GM18505 (cell line): ENCODE measurements at regions not wholly inside any gene's neighbourhood (a gene's known extent, or its start where the extent isn't known, plus 50 kb on each side); places are given as distances from the start of the nearest gene placed in this dataset.

Source experiments
- ATAC-seq: cut with Tn5 transposase; IDR thresholded peaks from one replicate; pipeline ENCODE4 v1.9.1; 2021; ENCODE audit not compliant: unreplicated experiment
- POLR2A ChIP-seq: IDR thresholded peaks from 4 replicates; pipeline ENCODE4 v1.6.1; 2011; ENCODE audit warnings: borderline replicate concordance; ENCODE audit not compliant: insufficient read depth, insufficient read length; ENCODE audit errors: extremely low read depth

DNA sequence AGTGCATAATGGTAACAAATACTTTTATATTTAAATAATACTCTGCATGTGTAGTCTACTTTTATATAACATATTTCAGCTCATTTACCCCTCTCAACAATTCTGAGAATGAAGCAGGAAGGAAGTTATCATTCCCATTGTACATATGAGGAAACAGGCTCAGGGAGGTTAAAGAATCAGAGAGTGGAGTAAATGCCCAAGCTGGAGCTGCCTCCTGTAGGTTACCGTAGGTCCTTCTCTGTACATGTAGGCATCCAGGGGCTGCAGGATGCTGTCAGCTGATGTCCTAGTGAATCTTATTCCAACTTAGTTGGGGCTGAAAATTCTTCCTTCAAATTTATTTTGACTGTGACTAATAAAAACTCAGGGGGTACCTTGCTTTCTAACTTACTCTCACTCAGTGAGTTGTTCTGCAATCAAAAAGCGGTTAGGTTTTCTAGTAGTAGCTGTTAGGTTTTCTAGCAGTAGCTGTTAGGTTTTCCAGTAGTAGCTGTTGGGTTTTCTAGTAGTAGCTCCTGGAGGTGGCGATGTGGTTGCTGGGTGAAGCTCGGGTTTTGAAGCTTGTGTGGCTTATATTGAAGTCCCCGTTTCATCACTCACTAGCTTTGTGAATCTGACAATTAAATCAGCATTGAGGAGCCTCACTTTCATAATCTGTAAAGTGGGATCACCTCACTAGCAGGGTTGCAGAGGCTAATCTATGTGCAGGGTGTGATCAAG is 357.0 kb downstream of the NR2F2 start:
- no peak for ATAC-seq
- no peak for TF ChIP-seq POLR2A

DNA sequence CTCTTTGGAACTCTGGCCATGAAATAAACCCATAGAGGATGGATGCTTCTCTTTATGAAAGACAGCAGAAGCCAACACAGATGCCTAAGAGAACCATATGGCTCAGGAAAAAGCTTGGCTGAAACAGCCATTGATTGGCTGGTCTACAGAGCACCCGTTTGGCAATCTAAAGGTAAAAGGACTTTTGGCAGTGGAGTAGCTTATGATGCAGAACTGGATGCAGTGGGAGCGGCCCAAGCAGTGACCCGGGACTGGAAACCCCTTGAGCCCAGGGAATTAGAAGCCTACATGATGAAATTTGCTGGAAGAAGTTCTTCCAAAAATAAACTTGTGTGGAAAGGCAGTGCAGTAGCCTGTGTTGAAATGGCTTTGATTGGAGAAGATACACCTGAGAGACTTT is 360.2 kb downstream of the NR2F2 start:
- no peak for ATAC-seq
- no peak for TF ChIP-seq POLR2A

DNA sequence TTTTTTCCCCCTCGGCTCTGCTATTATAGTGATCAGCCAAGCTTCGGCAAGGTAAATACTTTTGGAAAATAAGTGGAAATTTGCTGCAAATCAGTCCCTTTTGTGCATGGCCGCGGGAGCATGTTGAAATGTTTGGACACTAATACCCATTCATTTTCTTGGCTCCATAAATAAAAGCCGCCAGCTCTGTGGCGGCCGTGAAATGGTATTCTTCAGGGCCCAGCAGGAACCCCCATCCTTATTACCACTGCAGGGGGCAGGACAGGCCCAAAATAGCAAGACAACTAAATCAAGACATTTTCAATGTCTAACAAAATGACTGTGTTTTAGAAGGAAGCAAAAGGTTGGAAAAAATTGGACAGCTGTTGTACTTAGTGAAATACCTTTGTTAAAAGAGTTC is 362.3 kb downstream of the NR2F2 start:
- ATAC-seq: no peak
- no peak for TF ChIP-seq POLR2A

DNA sequence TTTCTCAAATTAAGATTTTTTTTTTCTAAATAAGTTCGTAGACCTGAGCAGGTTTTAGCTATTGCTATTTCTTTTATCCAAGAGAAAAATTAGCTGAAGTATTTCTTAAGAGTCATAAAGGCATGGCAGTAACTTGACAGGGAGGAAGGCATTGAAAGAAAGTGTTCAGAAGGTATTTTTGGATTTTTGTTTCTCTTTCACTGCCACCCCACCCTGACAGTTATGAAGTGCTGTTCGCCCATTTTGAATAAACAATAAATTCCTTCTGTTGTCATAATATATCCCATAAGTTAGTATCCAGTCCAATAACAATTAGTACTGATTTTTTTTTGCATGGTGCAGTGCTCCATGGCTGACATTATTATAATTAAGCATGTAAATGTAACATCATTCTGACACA is 363.0 kb downstream of the NR2F2 start:
- no peak for ATAC-seq
- no peak for TF ChIP-seq POLR2A

DNA sequence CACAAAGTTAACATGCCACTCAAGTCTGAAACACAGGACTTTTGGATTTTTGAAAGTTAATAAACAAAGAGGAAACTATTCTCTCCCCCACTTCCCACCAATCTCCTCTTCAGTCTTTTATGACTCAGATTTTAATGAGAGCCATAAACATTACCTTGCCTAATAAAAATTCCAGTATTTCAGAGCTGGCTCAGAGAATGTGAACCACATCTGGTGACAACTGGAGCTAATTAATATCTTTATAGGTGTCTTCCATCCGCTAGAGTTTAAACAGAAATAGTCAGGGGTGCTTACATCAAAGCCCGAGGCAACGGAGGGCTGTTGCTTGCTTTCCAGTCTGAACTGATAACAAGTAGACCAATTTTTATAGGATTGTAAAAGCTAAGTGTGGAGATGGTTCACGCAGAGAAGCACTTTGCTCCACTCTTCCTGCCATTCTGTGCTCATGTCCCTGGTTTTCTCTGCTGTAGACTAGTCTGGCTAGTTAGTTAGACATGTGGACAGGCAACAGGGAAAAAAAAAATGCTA is 363.6 kb downstream of the NR2F2 start:
- no peak for ATAC-seq

DNA sequence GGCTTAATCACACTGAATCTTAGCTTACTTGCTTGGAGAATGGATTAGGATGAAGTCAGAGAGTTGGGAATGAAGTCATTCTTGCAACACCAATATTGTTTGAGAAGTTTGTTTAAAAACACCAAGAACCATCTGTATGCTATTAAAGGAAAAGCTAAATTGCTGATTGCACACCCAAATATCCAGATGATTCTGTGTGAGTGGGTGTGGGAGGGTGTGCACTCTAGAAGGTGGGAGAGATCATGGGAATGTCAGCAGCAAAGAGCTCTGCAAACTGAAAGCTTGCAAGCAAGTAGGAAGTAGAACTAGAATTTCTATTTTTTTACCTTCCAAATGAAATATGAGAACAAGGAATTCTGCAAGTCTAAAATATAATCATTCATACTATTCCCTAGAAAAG is 364.9 kb downstream of the NR2F2 start:
- ATAC-seq: no peak
- TF ChIP-seq POLR2A: no peak

More for the DNA sequence above, 363.6 kb downstream of the NR2F2 start:
- TF ChIP-seq POLR2A: no peak

DNA sequence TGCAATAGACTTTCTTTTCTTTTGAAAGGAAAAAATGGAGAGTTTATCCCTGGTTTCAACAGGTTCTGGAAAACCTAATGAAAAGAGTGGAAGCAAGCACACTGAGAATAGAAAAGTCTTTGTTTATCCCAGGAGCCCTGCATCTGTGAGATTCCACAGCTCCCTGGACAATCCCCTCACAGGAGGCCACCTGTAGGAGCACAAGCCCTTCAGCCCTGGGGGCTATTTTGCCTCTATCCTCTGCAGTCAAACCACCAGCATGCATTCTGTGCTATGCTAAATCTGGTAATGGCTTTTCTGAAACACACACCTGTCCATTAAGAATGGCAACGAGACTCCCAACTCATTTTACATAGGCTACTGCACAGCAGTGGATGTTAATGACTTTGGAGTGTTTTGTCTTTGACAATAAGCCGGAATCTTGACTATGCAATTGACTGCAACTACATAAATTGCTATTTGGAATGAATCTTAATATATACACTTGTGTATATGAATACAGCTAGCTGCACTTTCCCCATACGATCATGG is 369.4 kb downstream of the NR2F2 start:
- ATAC-seq: no peak

DNA sequence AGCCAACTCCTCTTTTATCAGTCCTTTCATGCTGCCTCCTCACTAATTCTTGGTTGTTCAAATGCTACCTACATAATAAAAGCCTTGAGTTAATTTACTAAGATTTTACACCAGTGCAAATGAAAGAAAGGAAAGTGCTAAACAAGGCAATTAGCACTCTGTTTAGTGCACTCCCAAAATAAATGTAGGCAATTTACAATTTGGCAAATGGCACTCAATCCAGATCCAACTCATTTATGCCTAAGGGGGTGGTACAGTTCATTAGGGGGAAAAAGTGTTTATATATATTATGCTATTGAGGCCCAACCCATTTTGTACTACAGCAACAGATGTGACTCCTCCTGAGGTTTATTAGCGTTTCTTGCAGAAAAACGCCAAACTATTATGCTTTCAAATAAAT is 370.1 kb downstream of the NR2F2 start:
- TF ChIP-seq POLR2A: no peak
- no peak for ATAC-seq

More for the DNA sequence above, 369.4 kb downstream of the NR2F2 start:
- TF ChIP-seq POLR2A: no peak

DNA sequence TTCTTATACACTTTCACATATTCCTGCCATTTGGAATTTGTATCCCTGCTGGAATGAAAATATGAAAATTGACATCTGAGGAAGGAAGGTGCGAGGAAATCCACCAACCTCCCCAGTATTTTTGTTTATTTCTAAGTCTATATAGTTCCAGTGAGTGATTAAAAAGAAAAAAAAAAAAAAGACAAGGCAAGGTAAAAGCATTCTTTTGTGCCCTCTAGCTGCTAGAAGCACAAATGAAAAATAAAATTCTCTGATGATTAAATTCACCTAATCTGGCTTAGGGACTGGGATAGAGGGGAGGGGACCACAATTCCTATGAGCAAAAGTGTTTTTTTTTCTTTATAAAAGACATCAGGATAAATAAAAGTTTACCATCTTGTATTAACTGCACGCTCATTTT is 370.9 kb downstream of the NR2F2 start:
- ATAC-seq: no peak
- no peak for TF ChIP-seq POLR2A

DNA sequence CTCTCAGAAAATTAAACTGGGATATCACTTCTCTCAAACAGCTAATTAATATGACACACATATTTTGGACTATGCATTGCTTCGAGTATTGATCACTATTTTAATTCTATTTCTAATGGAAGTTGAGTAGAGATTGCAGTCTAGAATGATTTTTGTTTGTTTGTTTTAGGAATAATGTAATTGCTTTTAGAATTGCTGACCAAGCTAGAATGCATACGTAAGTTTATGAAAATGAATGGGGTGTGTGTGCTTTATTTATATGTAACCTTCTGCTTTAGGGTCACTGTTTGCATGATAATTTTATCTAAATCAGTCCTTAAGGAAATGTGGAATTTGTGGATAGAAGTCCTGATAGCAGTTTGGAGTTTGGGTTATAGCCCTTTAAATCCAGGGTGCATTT is 371.4 kb downstream of the NR2F2 start:
- no peak for ATAC-seq
- no peak for TF ChIP-seq POLR2A

DNA sequence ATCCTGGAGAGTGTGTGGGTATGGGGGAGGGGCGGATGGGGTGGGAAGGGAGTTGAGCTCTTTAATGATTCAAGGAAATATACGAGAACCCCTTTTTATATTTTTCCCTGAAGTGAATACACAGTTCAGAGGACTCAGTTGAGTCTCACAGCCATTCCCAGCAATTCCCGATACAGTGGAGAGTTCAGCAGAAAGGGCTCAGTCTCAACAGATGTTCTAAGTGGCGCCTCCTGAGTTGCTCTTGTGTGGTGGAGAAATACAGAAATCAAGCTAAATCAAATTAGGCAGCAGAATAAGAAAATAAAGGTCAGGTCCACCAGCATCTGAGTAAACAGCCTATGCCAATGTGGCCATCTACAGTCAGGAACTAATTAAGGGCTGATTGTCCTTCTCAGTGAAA is 372.1 kb downstream of the NR2F2 start:
- no peak for ATAC-seq
- no peak for TF ChIP-seq POLR2A

DNA sequence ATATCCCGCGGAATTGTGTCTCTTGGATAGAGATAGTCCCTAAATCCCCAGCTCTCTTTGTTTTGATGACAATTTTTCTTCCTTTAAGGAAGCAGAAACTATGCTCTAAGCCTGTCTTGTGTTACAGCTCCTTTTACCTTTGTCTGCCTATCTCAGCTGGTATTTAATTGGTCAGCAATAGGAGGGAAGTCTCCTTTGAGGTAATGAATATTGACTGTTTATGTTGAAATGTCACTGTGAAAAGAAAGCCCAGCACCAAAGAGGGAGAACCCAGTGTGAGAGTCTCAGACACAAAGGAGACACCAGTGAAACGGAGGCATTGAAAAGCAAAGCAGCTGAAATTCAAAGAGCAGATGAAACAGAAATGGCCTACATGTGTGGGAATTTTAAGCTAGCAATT is 372.6 kb downstream of the NR2F2 start:
- no peak for ATAC-seq
- no peak for TF ChIP-seq POLR2A

DNA sequence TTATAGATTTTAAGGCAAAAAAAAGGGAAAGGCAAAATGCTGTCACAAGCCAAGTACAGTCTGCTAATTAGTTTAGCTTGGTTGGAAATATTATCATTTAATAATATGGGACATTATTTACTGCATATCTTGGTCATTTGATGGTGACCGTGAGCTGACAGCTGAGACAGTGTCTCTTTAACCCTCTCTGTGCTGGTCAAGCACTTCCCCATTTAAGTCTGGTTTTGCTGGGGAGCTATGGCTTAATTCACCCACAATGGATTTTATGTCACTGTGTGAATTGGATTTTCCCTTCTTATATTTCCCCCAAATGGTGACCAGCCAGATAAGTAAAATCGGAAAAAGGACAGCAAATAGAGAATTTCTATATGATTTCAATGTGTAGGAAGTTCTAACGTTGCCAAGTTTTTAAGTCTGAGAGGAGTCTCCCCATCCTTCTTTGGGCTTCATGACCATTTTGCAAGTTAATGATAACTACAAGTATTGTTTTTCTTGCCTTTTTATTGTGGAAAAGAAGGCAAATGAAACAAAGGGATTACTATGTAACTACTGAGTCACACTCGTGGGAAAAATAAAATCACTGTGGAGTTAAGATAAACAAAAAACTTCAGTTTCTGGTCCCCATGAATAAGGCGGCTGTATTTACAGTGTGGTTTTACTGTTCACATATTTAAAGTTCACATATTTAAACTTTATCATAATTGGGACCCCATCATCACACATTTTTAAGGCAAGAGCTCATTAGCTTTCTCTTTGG is 373.5 kb downstream of the NR2F2 start:
- no peak for TF ChIP-seq POLR2A
- ATAC-seq: no peak

DNA sequence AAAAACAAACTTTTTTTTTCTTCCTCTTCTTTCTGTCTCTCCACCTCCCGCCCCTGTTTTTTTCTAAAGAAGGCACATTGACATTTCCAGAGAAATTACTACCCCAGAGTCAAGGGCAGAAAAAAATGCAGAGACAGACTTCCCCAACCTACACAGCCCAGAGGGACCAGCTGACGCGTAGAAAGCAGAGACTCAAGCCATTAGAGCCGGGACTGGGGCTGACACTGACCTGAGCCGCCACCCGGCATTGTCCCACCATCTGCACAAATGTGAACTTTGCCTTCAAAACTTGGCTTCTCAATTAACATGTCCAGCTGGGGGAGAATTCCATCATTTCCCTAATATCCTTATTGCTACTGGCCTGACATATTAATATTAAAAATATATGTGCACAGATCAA is 385.6 kb downstream of the NR2F2 start:
- ATAC-seq: no peak
- no peak for TF ChIP-seq POLR2A
